ENCODE measurements at regions not wholly inside any gene's neighbourhood (a gene's known extent, or its start where the extent isn't known, plus 50 kb on each side); places are given as distances from the start of the nearest gene placed in this dataset.

- TF ChIP-seq EZH2 (IDR thresholded peaks at IDR 0.05) (no peak), CTCF (IDR thresholded peaks at IDR 0.05) (peak; percentile 49)
These were observed 261.4 kb upstream of the ISX start for GRCh38 chr22:34804604-34805003.
